HTR-8/SVneo (cell line): ENCODE measurements at regions not wholly inside any gene's neighbourhood (a gene's known extent, or its start where the extent isn't known, plus 50 kb on each side); places are given as distances from the start of the nearest gene placed in this dataset.
"Not testable (repeated sequence)": the region's sequence is repeated elsewhere in the genome, so short reads cannot be mapped to it uniquely, and the experiment has no call there.

Experiments used
- DNase-seq: peaks from one replicate; pipeline ENCODE4 v3.0.0; 2011; ENCODE audit warnings: low spot score, mixed read lengths; ENCODE audit not compliant: insufficient read length
- FAIRE-seq: peaks from 2 replicates; lab custom pipeline; 2011; peaks lifted over from hg19 to GRCh38; lab: Jason Lieb, UNC

DNA sequence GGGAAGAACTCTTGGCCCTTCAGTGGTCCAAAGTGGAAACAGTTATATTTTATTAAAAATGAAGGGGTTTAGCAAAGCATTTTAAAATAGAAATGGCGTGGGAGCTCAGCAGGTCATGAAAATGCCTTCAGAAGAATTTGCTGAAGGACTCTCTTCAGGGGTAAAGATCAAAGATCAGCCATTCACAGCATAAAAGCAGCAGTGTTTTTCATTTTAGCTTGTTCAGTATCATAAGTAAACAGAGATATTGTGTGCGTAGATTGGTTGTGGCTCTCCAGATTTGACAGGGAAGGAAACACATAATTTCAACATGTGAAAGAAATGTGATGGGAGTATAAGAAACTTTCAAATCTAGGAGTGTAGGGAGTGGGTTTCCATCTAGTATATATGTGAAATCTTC, 519.2 kb upstream of the MAP3K7 start:
- DNase-seq (no peak), FAIRE-seq (no peak)

DNA sequence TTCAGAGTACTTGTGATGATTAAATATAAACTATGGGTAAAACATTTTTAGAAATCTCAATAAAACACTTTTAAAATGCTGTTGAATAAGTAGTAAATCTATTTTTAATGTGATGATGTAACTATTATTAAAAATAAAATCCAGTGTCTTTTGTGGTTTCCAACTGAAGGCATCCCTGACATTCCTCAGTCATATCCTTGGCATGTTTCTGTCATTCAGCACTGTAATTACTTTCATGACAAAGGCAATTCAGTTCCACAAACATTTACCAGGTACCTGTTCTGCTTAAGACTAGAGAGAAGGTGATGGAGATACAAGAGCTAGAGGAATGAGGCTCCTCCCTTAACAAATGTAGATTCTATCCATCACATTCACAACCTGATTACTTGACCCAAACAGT, 518.7 kb upstream of the MAP3K7 start:
- no peak for FAIRE-seq

GRCh38 chr6:91099479-91099878, 512.6 kb upstream of the MAP3K7 start:
- FAIRE-seq (no peak), DNase-seq (no peak)

More for the DNA sequence above, 518.7 kb upstream of the MAP3K7 start:
- no peak for DNase-seq

GRCh38 chr6:91098006-91098405, 511.1 kb upstream of the MAP3K7 start:
- DNase-seq (no peak), FAIRE-seq (no peak)

DNA sequence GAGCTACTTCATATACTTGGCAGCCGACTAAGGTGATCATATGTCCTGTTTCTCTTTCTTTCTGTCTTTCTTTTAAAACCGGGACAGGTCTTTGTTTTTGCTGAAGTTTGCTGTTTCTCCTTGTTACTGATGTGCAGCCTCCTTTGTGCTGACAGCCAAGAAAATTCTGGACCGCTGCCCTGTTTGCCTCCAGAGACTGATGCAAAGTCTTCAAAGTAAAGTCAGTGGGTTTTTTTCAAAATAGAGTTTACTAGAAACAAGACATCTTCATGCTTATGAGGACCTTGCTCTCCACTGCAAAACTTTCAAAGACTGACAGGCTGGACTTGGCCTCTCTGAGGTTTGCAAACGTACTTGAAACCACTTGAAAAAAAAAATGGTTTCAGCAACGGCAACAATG, 510.5 kb upstream of the MAP3K7 start:
- FAIRE-seq: no peak
- no peak for DNase-seq

DNA sequence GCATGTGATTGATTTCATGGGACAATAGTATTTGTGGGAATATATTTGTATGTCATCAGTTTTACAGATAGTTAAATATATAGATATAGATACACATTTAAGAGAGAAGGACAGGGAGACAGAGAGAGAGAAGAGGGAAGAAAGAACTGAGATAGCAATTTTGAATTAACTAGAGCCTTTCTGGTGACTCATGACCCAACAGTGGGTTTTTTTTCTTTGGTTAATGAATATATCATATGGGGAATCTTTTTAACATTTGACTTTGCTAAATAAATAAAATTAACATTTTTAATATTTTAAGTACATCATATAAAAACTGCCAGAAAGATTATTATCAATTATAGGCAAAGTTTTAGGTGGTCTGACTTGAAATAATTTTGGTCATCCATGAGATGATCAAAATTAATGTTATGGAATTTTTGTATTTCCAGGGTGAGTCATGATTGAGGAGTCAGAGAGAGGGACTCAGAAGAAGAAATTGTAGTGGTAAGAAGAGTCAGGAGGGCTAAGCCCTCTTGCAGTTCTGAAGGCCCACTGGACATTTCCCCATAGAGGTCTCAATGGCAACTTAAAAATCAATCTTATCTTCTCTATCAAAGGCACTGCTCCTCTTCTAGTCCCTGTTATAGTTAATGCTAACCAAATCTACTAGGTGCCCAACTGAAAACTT, 508.1 kb upstream of the MAP3K7 start:
- FAIRE-seq: no peak
- no peak for DNase-seq

DNA sequence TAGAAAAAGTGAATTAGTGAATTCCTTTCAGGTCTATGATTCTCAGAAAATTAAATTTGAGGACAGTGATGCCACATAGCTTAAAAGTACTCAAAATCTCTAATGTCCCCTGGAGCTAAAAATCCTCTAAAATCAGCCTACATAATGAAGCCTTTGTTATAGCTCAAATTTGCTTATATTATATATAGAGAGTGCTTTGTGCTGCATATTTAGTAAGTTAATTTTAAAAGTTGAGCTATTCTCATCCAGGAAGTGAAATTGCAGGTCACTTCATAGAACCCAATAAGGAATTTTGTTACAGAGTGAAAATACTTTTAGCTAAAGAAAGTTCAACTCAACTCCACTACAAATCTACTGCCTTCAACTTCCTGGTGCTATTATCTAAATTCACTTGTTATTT, 507.5 kb upstream of the MAP3K7 start:
- FAIRE-seq: no peak
- DNase-seq: no peak

DNA sequence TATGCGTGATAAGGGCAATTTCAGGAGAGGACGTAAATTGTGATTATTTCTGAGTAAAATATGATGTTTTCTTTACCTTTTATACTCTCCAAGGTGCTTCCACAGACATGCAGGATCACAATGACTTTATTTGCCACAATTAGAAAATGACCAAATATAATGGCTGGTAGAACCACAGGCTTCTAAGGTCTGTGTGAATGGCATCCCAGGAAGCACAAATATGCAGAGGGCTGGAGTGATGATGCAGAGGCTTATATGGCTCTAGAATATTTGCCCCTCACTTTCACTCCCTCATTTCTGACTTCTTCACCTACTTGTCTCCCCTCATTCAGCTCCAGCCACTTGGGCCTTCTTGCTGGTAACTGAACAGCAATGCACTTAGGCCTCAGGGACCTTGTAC, 502.1 kb upstream of the MAP3K7 start:
- no peak for DNase-seq
- no peak for FAIRE-seq

- DNase-seq: no peak
Observed at GRCh38 chr6:91088515-91088914, 501.6 kb upstream of the MAP3K7 start.

GRCh38 chr6:91087908-91088307, 501.0 kb upstream of the MAP3K7 start:
- no peak for DNase-seq
- no peak for FAIRE-seq

More at GRCh38 chr6:91088515-91088914, 501.6 kb upstream of the MAP3K7 start:
- no peak for FAIRE-seq

GRCh38 chr6:91083211-91083610, 496.3 kb upstream of the MAP3K7 start:
- DNase-seq (no peak), FAIRE-seq (no peak)

GRCh38 chr6:91082311-91082832, 495.5 kb upstream of the MAP3K7 start:
- FAIRE-seq (no peak), DNase-seq (no peak)

DNA sequence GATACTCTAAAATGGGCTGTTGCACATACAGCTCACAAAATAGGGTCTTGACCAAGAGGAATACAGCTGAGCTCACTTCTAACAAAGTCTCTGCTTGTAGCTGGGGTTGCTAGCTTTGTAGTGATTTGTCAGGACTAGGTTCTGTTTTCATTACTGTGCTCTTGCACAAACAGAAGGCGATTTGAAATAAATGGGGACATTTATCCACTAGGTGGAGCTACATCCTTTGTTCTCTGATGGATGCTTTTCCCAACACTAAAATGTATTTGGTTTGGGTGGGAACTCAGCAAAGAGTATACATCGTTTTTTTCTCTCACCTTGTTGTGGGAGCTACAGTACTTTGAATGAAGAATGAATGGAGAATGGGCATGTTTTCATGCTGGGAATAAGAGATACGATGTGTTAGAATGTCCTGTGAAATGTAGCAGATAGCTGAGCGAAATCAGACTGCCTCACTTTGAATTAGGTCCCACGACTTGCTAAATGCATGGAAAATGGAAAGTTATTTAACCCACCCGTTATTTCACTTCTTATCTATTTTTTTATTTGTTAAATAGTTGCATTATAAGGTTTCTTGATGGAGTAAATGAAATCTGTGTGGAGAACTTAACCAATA, 494.7 kb upstream of the MAP3K7 start:
- DNase-seq (peak; percentile 5), FAIRE-seq (no peak)

- FAIRE-seq: no peak
Observed at GRCh38 chr6:91080871-91081270, 494.0 kb upstream of the MAP3K7 start.

DNA sequence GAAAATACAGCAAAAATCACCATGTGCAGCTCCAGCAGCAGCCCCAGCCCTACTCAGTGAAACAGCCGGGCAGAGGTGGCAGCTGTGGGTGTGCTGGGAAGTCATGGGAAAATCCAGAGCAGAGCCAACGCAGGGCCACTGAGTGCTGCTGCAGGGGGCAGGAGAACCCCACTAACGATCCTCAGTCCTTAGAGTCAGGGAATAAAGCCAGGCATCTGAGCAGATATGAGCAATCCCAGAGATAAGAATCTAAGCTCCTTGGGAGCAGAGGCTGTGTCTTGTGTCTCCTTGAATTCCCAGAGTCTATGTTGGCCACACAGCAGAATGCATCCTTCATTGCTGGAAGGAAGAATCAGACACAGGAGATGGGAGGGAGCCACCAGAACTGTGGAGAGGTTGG, 493.1 kb upstream of the MAP3K7 start:
- FAIRE-seq (no peak), DNase-seq (no peak)

More at GRCh38 chr6:91080871-91081270, 494.0 kb upstream of the MAP3K7 start:
- no peak for DNase-seq

- DNase-seq (no peak), FAIRE-seq (no peak)
Observed at GRCh38 chr6:91075244-91075976, 488.5 kb upstream of the MAP3K7 start.

- no peak for DNase-seq
- no peak for FAIRE-seq
Observed at GRCh38 chr6:91063362-91063761, 476.5 kb upstream of the MAP3K7 start.

GRCh38 chr6:91057689-91058088, 470.8 kb upstream of the MAP3K7 start:
- DNase-seq: no peak
- FAIRE-seq: no peak

- FAIRE-seq: no peak
Observed at GRCh38 chr6:91055959-91056358, 469.1 kb upstream of the MAP3K7 start.

GRCh38 chr6:91052473-91053450, 465.9 kb upstream of the MAP3K7 start:
- DNase-seq, FAIRE-seq: not testable (repeated sequence)

More at GRCh38 chr6:91055959-91056358, 469.1 kb upstream of the MAP3K7 start:
- no peak for DNase-seq
